HCT116 (cell line): ENCODE measurements at regions not wholly inside any gene's neighbourhood (a gene's known extent, or its start where the extent isn't known, plus 50 kb on each side); places are given as distances from the start of the nearest gene placed in this dataset.

ENCODE experiments used
- ATAC-seq: fragments of 200-7000 bp; cut with Tn5 transposase; 2 replicates; pipeline ENCODE4 v1.9.1; 2020; ENCODE audit warnings: mild to moderate bottlenecking, moderate library complexity
- BruUV-seq: library from RNA; stranded (reverse); fragments of 400-500 nt; replicated peaks from 2 replicates; lab custom pipeline; 2021; lab: Mats Ljungman, UMichigan
- CTCF ChIA-PET: fragments of 300-600 bp; sonication (Branson Sonifier 250); formaldehyde crosslinking; loops from one replicate; lab custom pipeline; 2021; ENCODE audit warnings: antibody characterized with exemption; lab: Charles Lee
- POLR2A ChIA-PET: fragments of 300-600, 350-600 bp; sonication (Branson Sonifier 250); formaldehyde crosslinking; loops from one replicate; lab custom pipeline; 2021; ENCODE audit warnings: antibody characterized with exemption; lab: Charles Lee
- RAD21 ChIA-PET, 2 experiments: fragments of 300-600 bp; sonication (Branson Sonifier 250); formaldehyde crosslinking; loops; one replicate each; lab custom pipeline; 2023; ENCODE audit warnings: low total read pairs in 2 of 2; ENCODE audit not compliant: uncharacterized antibody in 2 of 2, unreplicated experiment in 2 of 2, low non-redundant PET in 1 of 2; lab: Charles Lee
- DNase-seq: peaks from one replicate; pipeline ENCODE4 v3.0.0-alpha.2; 2010; ENCODE audit warnings: low read depth, low spot score
- H2AFZ ChIP-seq: fragments of 200-600 bp; shearing (Covaris generic), sonication (generic); 2 replicates; pipeline ENCODE4 v1.6.1; 2017; ENCODE audit warnings: low read depth, mixed run types, mixed read lengths, antibody characterized with exemption, low read length; ENCODE audit not compliant: poor library complexity, severe bottlenecking
- H3K27ac ChIP-seq: 2 replicates; pipeline ENCODE4 v1.5.1; 2012; ENCODE audit warnings: low read depth, low read length
- H3K27me3 ChIP-seq: fragments of 200-600 bp; sonication (generic); 2 replicates; pipeline ENCODE4 v1.6.1; 2016; ENCODE audit warnings: mixed run types, low read length, mixed read lengths; ENCODE audit not compliant: insufficient read depth
- H3K36me3 ChIP-seq, 2 experiments: fragments of 200-500 bp in 1 of 2; fragments of 200-600 bp in 1 of 2; sonication (Bioruptor generic) in 1 of 2; sonication (generic) in 1 of 2; 2 replicates each; pipeline versions ENCODE4 v1.5.1 to v1.6.1; 2014 to 2016; ENCODE audit warnings: low read length in 2 of 2, inconsistent platforms in 1 of 2, mixed read lengths in 1 of 2, mixed run types in 1 of 2; ENCODE audit not compliant: insufficient read depth in 2 of 2, control insufficient read depth in 1 of 2
- H3K4me1 ChIP-seq, 2 experiments: fragments of 200-600 bp in 1 of 2; sonication (generic) in 1 of 2; 2 replicates each; pipeline versions ENCODE4 v1.5.1 to v1.6.1; 2012 to 2017; ENCODE audit warnings: low read length in 2 of 2, inconsistent platforms in 1 of 2, mild to moderate bottlenecking in 1 of 2, mixed read lengths in 1 of 2, mixed run types in 1 of 2, moderate library complexity in 1 of 2; ENCODE audit not compliant: insufficient read depth in 2 of 2, control insufficient read depth in 1 of 2
- H3K4me2 ChIP-seq: fragments of 200-600 bp; sonication (generic); 2 replicates; pipeline ENCODE4 v1.6.1; 2017; ENCODE audit warnings: mixed run types, low read length, mixed read lengths
- H3K4me3 ChIP-seq, 2 experiments: fragments of 200-600 bp in 1 of 2; sonication (generic) in 1 of 2; replicated peaks in 1 of 2; 2 replicates each; pipeline ENCODE4 v1.5.1; 2011 to 2016; ENCODE audit warnings: low read length in 2 of 2, control low read depth in 1 of 2, low read depth in 1 of 2, mild to moderate bottlenecking in 1 of 2, mixed read lengths in 1 of 2, mixed run types in 1 of 2
- H3K79me2 ChIP-seq: fragments of 200-600 bp; sonication (generic); 2 replicates; pipeline ENCODE4 v1.6.1; 2017; ENCODE audit warnings: mild to moderate bottlenecking, mixed run types, low read length, moderate library complexity, mixed read lengths; ENCODE audit not compliant: insufficient read depth
- H3K9ac ChIP-seq: fragments of 200-600 bp; sonication (generic); 2 replicates; pipeline ENCODE4 v1.6.1; 2016; ENCODE audit warnings: low read length, mixed read lengths
- H3K9me2 ChIP-seq: fragments of 200-600 bp; sonication (generic), shearing (Covaris generic); 2 replicates; pipeline ENCODE4 v1.6.1; 2017; ENCODE audit warnings: mixed run types, mild to moderate bottlenecking, moderate library complexity; ENCODE audit not compliant: insufficient read depth
- H3K9me3 ChIP-seq, 2 experiments: fragments of 200-500 bp in 1 of 2; fragments of 200-600 bp in 1 of 2; sonication (Bioruptor generic) in 1 of 2; sonication (generic) in 1 of 2; 2 replicates each; pipeline ENCODE4 v1.6.1; 2014 to 2017; ENCODE audit warnings: low read length in 2 of 2, mixed read lengths in 2 of 2, inconsistent platforms in 1 of 2, low read depth in 1 of 2, mild to moderate bottlenecking in 1 of 2, mixed run types in 1 of 2, moderate library complexity in 1 of 2; ENCODE audit not compliant: control insufficient read depth in 1 of 2, insufficient read depth in 1 of 2
- H4K20me1 ChIP-seq: fragments of 200-600 bp; sonication (generic), shearing (Covaris generic); 2 replicates; pipeline ENCODE4 v1.6.1; 2017; ENCODE audit warnings: mixed run types, mild to moderate bottlenecking, moderate library complexity; ENCODE audit not compliant: insufficient read depth
- ATF3 ChIP-seq: IDR thresholded peaks from 2 replicates; pipeline ENCODE4 v1.6.1; 2012
- CBX3 ChIP-seq: IDR thresholded peaks from 2 replicates; pipeline ENCODE4 v1.6.1; 2012; ENCODE audit warnings: low read depth
- CEBPB ChIP-seq: IDR thresholded peaks from 2 replicates; pipeline ENCODE4 v1.6.1; 2012; ENCODE audit warnings: low read depth
- CTCF ChIP-seq, 3 experiments: fragments of 200-600 bp in 1 of 3; sonication (generic) in 1 of 3; IDR thresholded peaks in 2 of 3; conservative IDR thresholded peaks in 1 of 3; 2 replicates each; pipeline ENCODE4 v1.5.1; 2012 to 2017; ENCODE audit warnings: low read depth in 2 of 3, low read length in 2 of 3, antibody characterized with exemption in 1 of 3, borderline replicate concordance in 1 of 3, control low read depth in 1 of 3, mild to moderate bottlenecking in 1 of 3, mixed read lengths in 1 of 3, mixed run types in 1 of 3, moderate library complexity in 1 of 3; ENCODE audit not compliant: insufficient read depth in 1 of 3
- ELF1 ChIP-seq: IDR thresholded peaks from 2 replicates; pipeline ENCODE4 v1.6.1; 2012; ENCODE audit warnings: low read depth, borderline replicate concordance
- EZH2phosphoT487 ChIP-seq: fragments of 200-600 bp; IDR thresholded peaks from 2 replicates; pipeline ENCODE4 v1.6.1; 2018; ENCODE audit warnings: antibody characterized with exemption, borderline replicate concordance
- JUND ChIP-seq: IDR thresholded peaks from 2 replicates; pipeline ENCODE4 v1.6.1; 2012
- POLR2A ChIP-seq: IDR thresholded peaks from 2 replicates; pipeline ENCODE4 v1.7.0; 2011; ENCODE audit warnings: borderline replicate concordance; ENCODE audit not compliant: insufficient read depth, insufficient read length; ENCODE audit errors: extremely low read depth
- SP1 ChIP-seq: IDR thresholded peaks from 2 replicates; pipeline ENCODE4 v1.6.1; 2012; ENCODE audit warnings: low read depth
- TCF7L2 ChIP-seq: IDR thresholded peaks from 2 replicates; pipeline ENCODE4 v1.7.0; 2011; ENCODE audit warnings: borderline replicate concordance, inconsistent platforms; ENCODE audit not compliant: insufficient read depth, insufficient read length; ENCODE audit errors: extremely low read depth
- YY1 ChIP-seq: IDR thresholded peaks from 2 replicates; pipeline ENCODE4 v1.6.1; 2011; ENCODE audit warnings: low read length, low read depth, moderate library complexity, mild to moderate bottlenecking; ENCODE audit not compliant: insufficient replicate concordance; ENCODE audit errors: extremely low read depth
- ZNF274 ChIP-seq: fragments of 200-500 bp; sonication (Bioruptor generic); IDR thresholded peaks from 2 replicates; pipeline ENCODE4 v1.6.1; 2014; ENCODE audit warnings: mild to moderate bottlenecking, low read depth, low read length, inconsistent platforms
- intact Hi-C: fragments of 100-400 bp; cut with micrococcal nuclease; formaldehyde crosslinking; loops from 2 replicates; pipeline ENCODE4 v1.10.0; 2022
- TF ChIP-seq, protein P1 (sequence below): IDR thresholded peaks from 2 replicates; pipeline ENCODE4 v1.6.1; 2012; ENCODE audit warnings: low read depth

GRCh38 chr2:199196686-199197085 lies 261.1 kb downstream of the SATB2 start (continued):
- no peak for TF ChIP-seq CTCF (IDR thresholded peaks at IDR 0.05 in 2 of 3, conservative IDR thresholded peaks at IDR 0.05 in 1 of 3; ENCODE audit: borderline replicate concordance in 1 of 3, insufficient read depth in 1 of 3, low read depth in 2 of 3, low read length in 2 of 3)

- H3K27me3 ChIP-seq, result no peaks in the 10 kb centered on the region
- CTCF ChIA-PET, result no interaction called here
- RAD21 ChIA-PET, result no interaction called here
- H3K4me2 ChIP-seq, result no peak overlapping the region
- DNase-seq, result no peak
- no peak overlapping the region for H3K9ac ChIP-seq
- H3K9me3 ChIP-seq, result no peaks in the 10 kb centered on the region
- H3K4me3 ChIP-seq, result no peak overlapping the region
- intact Hi-C loops, result no loop called here
- H3K79me2 ChIP-seq, result no peaks in the 10 kb centered on the region
- POLR2A ChIA-PET, result no interaction called here
- no peaks in the 10 kb centered on the region for H4K20me1 ChIP-seq
- H3K27ac ChIP-seq, result no peak overlapping the region
- H2AFZ ChIP-seq, result no peak overlapping the region
- ATAC-seq, result no peak
- TF ChIP-seq CEBPB (no peak), EZH2phosphoT487 (no peak), POLR2A (no peak), CBX3 (no peak), TCF7L2 (no peak), ATF3 (no peak), YY1 (no peak), SP1 (no peak), ELF1 (no peak), JUND (no peak), ZNF274 (no peak)
- TF ChIP-seq, protein P1, sequence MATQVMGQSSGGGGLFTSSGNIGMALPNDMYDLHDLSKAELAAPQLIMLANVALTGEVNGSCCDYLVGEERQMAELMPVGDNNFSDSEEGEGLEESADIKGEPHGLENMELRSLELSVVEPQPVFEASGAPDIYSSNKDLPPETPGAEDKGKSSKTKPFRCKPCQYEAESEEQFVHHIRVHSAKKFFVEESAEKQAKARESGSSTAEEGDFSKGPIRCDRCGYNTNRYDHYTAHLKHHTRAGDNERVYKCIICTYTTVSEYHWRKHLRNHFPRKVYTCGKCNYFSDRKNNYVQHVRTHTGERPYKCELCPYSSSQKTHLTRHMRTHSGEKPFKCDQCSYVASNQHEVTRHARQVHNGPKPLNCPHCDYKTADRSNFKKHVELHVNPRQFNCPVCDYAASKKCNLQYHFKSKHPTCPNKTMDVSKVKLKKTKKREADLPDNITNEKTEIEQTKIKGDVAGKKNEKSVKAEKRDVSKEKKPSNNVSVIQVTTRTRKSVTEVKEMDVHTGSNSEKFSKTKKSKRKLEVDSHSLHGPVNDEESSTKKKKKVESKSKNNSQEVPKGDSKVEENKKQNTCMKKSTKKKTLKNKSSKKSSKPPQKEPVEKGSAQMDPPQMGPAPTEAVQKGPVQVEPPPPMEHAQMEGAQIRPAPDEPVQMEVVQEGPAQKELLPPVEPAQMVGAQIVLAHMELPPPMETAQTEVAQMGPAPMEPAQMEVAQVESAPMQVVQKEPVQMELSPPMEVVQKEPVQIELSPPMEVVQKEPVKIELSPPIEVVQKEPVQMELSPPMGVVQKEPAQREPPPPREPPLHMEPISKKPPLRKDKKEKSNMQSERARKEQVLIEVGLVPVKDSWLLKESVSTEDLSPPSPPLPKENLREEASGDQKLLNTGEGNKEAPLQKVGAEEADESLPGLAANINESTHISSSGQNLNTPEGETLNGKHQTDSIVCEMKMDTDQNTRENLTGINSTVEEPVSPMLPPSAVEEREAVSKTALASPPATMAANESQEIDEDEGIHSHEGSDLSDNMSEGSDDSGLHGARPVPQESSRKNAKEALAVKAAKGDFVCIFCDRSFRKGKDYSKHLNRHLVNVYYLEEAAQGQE, result no peak
- H3K4me1 ChIP-seq, result no peaks in the 10 kb centered on the region
- H3K9me2 ChIP-seq, result no peaks in the 10 kb centered on the region
- no peaks in the 10 kb centered on the region for H3K36me3 ChIP-seq
- BruUV-seq, result no TSS peak
Observed at GRCh38 chr2:199195927-199196502, 261.7 kb downstream of the SATB2 start.
